GM19239 (cell line): ENCODE measurements at regions not wholly inside any gene's neighbourhood (a gene's known extent, or its start where the extent isn't known, plus 50 kb on each side); places are given as distances from the start of the nearest gene placed in this dataset.

Experiments used
- DNase-seq: peaks from one replicate; pipeline ENCODE4 v3.0.0; 2011; ENCODE audit warnings: low spot score; ENCODE audit not compliant: insufficient read length
- FAIRE-seq: peaks from 2 replicates; lab custom pipeline; 2011; peaks lifted over from hg19 to GRCh38; lab: Jason Lieb, UNC

DNA sequence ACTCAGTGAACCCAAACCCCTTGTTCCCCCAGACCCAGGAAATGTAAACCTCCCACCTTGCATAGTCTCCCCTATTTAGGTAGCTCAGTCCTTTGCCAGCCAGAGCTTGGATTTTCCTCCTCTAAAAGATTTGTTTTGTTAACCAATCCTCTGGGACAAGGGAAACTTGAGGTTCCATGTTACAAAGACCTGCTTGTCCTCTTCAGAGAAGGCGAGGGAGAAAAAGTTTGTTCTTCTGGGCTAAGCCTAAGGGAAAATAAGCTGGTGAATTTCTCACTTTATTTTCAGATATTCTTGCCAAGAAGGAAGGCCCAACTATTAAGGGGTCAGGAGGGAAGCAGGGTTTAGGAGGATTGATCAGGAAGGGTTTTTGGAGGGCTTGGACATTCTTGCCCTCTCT, 136.1 kb upstream of the PROK2 start:
- FAIRE-seq (no peak), DNase-seq (no peak)

DNA sequence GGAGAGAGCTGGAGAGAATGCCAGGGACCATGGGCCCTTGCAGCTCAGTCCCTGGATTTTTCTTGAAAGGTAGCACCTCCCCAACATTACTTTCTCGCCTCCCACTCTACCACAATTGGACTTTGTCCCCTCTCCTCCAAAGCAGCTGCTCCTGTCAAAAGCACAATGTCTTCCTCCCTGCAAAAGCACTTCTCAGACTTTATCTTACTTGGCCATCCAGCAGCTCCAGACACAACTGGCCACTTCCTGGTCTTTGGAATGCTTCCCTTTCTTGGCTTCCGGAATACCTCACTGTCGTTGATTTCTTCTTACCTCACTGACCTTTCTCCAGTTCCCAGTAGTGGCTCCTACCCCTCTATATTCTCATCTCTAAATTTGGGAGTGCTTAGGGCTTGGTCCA, 134.6 kb upstream of the PROK2 start:
- DNase-seq (no peak), FAIRE-seq (no peak)

DNA sequence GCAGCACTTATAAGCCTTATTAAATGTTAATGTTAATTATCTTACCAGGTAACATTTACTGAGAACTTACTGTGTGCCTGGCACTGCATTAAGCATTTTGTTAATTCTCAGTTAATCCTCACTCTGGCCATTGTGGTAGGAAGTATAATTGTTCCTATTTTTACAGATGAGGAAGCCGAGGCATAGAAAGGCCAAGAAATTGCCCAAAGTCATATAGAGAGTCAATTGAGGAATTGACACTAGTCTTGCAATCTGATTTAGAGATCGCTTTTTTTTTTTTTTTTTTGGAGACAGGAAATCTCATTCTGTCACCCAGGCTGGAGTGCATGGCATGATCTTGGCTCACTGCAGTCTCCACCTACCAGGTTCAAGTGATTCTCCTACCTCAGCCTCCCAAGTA, 132.6 kb upstream of the PROK2 start:
- FAIRE-seq: no peak
- no peak for DNase-seq

DNA sequence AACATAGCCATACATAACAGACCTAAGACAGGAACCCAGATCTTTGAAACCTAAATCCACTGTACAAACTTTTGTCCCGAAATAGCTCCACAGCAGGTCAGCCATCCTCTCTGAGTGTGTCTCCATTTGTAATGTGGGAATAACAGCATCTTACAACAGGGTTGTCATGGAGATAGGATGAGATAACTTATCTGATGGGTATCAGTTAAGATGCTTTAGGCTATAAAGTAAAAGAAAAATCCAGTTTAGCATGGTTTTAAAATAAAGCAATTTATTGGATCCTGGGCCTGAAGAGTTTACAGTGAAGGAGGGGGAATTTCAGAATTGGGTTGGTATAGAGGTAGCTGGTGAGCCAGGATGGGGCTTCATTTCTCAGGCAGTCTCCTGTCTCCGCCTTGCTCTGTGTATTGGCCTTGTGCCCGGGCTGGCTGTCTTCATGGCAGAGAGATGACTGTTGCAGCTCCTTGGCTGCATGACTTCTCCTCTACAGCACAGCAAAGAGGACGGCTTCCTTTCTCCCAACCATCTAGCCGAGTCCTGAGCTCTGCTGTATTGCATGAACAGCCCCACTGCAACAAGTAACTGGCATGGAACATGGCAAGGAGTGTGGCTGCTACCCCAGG, 131.9 kb upstream of the PROK2 start:
- no peak for DNase-seq

DNA sequence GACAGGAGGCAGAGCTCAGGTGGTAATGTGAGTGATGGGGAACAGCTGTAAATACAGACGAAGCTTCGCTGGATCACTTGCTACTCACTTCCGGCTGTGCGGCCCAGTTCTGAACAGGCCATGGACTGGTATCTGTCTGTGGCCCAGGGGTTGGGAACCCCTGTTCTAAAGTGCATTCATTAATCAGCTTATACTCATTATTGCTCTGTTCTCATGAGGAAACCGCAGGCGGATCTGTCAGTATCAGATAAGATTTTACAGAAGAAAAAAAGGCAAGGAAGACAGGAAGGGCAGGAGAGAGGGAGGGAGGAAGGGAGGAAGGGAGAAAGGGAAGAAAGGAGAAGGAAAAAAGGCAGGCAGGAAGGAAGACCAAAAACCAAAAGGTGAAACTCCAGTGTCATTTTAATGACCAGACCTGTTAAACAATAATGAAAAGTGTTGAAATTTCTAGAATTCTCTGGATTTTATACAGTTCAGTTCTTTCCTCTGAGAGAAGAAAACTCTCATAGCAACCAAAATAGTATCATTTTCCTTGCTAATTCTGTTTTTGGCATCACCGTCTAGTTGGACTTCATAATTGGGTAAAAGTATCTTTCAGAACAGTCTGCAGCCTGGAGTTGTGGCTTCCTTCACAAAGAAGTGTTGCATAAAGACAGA, 128.0 kb upstream of the PROK2 start:
- DNase-seq: no peak
- FAIRE-seq: no peak

More for the DNA sequence above, 131.9 kb upstream of the PROK2 start:
- no peak for FAIRE-seq

DNA sequence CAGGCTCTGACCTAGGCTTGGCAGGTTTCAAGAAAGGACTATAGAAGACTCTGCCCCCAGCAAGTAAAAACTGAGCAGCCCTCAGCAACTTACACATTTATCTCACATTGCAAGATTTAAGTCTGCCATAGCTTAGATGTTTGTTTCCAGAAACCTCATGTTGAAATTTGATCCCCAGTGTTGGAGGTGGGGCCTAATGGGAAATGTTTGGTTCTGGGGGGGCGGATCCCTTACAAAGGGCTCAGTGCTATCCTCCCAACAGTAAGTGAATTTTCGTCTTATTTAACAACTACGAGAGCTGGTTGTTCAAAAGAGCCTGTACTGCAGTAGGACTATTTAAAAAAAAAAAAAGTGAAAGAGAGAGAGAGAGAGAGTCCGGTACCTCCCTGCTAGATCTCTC, 125.2 kb upstream of the PROK2 start:
- FAIRE-seq (no peak), DNase-seq (no peak)

DNA sequence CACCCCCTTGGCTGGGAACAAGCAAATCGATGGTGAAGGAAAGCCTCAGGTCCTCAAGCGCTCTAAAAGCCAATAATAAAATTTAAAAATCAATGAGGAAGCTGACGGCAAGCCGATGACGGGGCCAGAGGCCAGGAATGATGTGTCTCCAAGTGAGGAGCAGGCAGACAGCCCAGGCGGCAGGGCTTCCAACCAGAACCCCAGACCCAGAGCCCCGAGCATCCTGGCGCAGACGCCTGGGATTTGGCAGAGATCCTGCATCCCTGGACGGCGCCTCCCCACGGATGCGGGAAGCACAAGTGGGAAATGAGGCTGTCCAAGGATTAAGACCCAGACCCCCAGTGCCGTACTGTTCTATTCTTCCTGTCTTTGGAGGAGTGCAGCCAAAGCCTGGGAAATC, 123.0 kb upstream of the PROK2 start:
- no peak for DNase-seq
- no peak for FAIRE-seq

DNA sequence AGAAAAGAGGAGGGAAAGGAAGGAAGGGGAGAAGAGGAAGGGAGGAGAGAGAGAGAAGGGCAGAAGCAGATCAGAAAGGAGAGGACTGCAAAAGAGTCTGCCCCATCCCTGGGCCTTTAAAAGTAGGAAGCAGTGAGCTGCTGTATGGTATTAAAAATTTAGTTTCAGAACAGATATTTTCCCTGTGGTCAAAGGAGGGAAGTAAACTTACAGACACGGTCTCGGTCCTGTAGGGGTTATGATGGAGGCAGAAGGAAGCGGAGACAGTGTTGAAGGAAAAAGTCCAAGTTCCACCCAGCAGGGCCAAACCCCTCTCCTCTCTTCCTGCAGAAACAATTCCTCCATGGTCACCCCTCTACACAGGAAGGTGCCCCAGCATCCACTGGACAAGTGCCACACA, 122.0 kb upstream of the PROK2 start:
- FAIRE-seq (no peak), DNase-seq (no peak)

DNA sequence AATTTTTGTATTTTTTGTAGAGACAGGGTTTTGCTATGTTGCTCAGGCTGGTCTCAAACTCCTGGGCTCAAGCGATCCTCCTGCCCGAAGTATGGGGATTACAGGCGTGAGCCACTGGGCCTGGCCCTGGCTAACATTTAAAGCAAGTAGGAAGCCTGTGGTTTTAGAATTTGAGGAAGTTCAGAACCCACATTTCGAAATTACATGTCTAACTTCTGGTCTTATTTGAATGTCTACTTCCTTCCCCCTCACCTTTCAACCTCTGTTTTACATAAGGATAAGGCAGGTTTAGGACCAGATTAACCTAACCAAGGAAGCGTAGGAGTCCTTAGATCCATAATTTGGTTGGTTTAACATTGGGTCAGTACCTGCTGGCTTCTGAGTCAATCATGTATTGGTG, 120.5 kb upstream of the PROK2 start:
- peak; percentile 26 for DNase-seq
- peak; percentile 87 for FAIRE-seq

DNA sequence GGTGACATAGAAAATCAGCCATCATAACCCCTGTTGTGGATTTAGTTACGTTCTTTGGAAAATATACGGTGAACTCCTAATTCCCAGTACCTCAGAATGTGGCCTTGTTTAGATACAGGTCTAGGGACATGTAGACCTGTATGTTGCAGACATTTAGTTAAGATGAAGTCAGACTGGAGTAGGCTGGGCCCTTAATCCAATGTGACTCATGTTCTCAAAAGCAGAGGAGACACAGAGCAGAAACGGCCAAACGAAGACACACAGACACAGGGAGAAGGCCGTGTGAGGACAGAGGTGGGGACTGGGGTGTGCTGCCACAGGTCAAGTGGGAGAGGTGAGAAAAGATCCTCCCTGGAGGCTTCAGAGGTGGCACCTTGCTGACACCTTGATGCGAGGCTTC, 119.0 kb upstream of the PROK2 start:
- FAIRE-seq (no peak), DNase-seq (no peak)

DNA sequence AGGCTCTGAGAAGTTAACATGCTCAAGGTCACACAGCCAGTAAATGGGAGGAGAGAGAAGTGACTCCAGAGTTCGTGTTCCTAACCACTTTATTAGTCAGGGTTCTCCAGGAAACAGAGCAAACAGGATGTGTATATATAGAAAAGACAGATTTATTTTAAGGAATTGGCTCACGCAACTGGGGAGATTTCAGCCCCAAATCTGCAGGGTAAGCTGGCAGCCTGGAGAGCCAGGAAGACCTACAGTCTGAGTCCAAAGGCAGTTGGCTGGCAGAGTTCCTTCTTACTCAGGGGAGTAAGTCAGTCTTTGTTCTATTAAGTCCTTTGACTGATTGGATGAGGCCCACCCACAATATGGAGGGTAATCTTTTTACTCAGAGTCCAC, 118.2 kb upstream of the PROK2 start:
- FAIRE-seq (no peak), DNase-seq (no peak)

DNA sequence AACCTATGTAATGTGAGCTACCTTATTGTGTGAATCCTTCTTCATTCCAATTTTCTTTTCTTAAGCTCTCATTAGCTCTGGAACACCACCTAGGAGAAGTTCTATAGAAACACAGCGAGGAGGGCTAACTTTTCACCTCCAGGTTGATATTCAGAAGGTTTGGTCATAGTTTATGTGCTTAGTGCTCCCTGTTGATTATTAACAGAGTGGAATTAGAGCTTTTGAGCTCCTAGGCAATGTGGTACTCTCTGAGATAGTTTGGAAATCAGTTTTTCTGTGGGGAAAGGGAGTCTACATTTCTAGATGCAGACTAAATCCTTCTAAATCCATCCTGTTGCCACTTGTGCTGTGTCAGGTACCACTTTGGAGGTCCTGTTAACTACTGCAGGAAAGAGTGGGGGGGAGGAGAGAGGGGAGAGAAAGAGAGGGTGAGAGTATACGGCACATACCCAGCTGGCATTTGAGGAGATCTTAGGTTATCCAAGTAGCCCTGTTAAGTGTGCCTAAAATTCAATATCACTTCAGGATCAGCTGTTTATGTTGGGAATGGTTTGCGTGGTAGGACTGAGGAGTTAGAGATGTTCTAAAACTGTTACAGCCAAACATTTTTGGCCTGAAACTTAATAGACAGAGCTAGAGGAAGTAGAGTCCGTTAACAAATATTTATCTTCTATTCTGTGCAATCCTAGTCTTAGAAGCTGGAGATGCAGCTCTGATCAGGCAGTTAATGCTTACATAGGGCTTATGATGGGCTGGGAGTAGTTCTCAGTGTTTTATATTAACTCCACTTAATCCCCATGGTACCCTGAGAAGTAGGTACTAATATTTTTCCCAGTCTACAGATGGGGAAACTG, 117.5 kb upstream of the PROK2 start:
- DNase-seq (no peak), FAIRE-seq (no peak)

DNA sequence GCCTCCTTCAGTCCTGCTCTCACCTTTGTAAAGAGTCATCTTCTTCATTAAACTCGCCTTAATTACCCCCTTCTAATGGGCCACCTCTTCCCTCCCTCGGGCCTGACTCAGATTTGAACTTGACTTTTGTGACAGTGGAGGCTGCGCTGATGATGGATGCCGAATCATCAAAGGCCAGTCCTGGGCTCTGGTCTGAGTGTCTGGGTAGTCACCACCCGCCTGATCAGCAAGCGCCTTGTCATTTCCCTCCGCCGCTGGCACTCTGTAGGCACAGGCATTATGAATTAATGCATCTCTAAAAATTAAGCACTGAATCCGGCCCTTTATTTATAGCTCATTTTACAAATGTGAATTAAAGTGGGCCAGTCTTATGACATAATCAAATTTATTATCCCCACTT, 116.7 kb upstream of the PROK2 start:
- no peak for FAIRE-seq
- no peak for DNase-seq

DNA sequence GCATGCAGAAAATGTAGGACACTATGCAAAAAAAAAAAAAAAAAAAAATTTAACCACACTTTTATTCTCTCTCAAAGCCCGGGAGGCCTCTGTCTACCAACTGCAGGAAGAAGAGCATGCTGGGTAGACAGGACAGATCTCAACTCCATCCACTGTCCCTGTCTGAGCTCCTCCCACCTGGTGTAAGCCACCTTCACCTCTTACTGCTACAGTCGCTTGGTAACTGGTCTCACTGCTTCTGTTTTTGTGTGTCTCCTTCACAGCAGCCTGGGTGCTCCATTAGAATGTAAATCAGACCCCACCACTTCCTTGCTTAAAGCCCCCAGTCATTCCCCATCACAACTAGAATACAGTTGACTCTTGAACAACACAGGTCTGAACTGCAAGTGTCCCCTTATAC, 115.1 kb upstream of the PROK2 start:
- DNase-seq: no peak
- FAIRE-seq: peak; percentile 37

DNA sequence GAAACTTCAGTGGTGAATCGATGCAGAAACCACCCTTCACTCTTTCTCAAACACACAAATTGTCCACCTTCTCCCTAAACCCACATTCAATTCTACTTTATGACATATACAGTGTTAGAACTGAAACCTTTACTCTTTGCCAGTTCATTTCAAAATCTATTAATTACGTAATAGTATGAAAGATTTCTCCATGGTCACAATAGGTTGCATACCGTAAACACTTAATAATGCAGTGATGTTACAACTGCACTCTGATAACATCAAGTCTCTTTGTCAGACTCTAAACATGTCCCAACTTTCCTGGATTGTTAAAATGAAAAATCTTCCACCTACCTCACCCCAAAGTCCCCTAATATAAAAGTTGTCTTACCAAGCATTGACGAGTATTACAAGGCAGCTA, 111.8 kb upstream of the PROK2 start:
- FAIRE-seq: no peak
- no peak for DNase-seq

DNA sequence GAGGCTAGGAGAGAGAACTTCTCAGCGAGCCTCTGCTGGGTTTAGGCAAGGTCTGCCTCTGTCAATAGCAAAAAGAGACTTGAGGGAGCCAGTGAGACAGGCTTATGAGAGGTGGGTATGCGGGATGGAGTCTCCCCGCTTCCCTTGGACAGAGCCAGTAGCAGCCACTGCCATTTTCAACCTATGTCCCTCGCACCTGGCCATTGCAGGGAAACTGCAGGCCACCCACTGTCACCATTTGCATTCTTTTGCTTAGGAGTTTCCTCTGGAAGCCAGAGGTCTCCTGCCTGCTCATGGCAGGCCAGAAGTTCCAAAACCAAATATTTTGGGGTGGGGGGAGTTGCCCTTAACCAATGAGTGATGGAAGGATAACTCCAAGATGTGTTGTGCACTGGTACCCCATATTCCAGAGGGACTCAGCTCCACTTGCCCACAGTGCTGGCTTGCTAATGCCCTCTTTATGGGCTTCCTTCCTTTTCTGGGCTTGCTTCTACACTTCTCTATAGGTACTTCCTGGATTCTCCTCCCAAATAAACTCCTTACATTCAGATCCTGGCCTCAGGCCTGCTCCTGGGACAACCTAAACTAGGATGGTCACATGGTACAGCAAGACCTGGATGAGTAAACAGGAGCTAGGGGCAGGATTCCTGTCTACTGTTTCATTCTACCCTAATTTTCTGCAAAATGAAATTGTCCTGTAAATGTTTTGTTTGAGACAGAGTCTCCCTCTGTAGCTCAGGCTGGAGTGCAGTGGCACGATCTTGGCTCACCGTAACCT, 108.9 kb upstream of the PROK2 start:
- FAIRE-seq (no peak), DNase-seq (no peak)

DNA sequence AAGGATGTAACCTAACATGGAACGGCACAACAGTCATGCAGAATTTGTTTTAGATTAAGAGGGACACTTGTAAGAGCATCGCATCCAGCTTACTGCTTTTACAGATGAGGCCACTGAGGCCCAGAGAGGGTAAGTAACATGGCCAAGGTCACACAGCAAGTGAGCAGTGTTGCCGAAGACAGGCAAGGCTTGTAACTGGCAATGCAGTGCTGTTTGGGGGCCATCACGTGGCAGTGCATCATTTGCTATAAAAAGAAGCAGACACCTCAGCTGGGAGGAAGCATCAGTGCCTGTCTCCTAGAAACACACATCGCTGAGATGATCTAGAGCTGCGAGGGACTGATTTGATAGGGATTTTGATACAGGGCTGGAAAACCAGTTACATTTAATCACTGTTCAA, 108.2 kb upstream of the PROK2 start:
- DNase-seq: no peak

DNA sequence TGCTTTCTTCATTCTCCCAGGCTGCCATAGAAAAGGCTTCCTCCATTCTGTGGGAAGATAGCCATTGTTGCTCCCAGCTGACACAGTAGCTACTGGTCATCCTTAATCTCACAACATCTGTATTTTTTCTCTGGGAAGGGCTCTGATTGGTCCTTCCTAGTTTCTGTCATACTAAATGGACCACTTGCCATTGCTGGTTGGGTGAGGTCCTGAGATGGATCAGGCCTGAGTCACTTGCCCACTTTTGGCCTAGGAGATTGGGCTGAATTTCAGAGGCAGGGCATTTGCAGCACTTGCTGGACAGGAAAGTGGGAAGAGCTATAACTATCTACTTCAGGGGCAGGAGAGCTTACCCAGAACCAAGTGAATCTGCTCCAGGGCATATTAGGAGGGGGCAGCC, 106.5 kb upstream of the PROK2 start:
- FAIRE-seq (no peak), DNase-seq (no peak)

More for the DNA sequence above, 108.2 kb upstream of the PROK2 start:
- no peak for FAIRE-seq

DNA sequence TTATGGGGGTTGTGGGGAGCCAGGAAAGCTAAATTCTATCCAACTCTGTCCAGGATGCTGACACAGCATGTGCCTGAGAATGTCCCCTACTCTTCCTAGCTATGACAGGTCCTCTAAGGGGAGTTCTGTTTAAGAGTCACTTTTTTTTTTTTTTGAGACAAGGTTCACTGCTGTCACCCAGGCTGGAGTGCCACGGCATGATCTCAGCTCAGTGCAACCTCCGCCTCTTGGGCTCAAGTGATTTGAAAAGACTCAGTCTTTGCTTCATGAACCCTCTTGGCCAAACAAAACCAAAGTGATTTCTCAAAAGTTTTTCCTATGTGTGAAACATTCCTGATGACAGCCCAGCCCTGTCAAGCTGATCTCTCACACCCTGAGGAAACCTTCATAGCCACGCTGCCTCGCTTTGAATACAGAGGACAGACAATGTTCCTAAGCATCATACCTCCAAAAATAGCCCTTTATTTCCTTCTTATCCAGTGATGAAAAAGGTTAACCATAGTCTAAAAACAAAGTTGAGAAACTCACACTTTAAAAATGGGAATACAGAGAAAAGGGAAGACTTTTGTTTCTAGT, 105.5 kb upstream of the PROK2 start:
- FAIRE-seq (no peak), DNase-seq (no peak)

DNA sequence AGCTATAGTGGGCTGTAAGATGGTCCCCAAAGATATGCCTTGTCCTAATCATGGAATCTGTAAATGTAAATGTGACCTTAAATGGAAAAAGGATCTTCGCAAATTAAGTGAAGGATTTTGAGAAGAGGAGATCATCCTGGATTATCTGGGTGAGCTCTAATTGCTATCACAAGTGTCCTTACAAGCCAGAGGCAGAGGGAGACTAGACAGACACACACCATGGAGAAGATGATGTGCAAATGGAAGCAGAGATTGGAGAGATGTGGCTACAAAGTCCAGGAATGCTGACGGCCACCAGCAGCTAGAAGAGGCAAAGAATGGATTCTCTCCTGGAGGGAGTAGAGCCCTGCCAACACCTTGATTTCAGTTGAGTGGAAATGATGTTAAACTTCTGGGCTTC, 102.3 kb upstream of the PROK2 start:
- FAIRE-seq: no peak
- no peak for DNase-seq
